ENCODE measurements at regions not wholly inside any gene's neighbourhood (a gene's known extent, or its start where the extent isn't known, plus 50 kb on each side); places are given as distances from the start of the nearest gene placed in this dataset.

- DNase-seq (ENCODE audit: low spot score), result no peak
Observed at GRCh38 chr2:118339386-118339785, 251.1 kb downstream of the INSIG2 start.

- DNase-seq (ENCODE audit: low spot score), result no peak
Observed at GRCh38 chr2:118333664-118334063, 245.4 kb downstream of the INSIG2 start.

GRCh38 chr2:118325321-118325955 is 237.2 kb downstream of the INSIG2 start:
- DNase-seq (ENCODE audit: low spot score), result no peak

- no peak for DNase-seq (ENCODE audit: low spot score)
Observed at GRCh38 chr2:118322406-118322805, 234.1 kb downstream of the INSIG2 start.

GRCh38 chr2:118321432-118322105 is 233.3 kb downstream of the INSIG2 start:
- peak; percentile 23 for DNase-seq (ENCODE audit: low spot score)

- DNase-seq (ENCODE audit: low spot score), result no peak
Observed at GRCh38 chr2:118320658-118321057, 232.4 kb downstream of the INSIG2 start.

GRCh38 chr2:118320196-118320595 is 231.9 kb downstream of the INSIG2 start:
- no peak for DNase-seq (ENCODE audit: low spot score)

- no peak for DNase-seq (ENCODE audit: low spot score)
Observed at GRCh38 chr2:118319271-118319684, 231.0 kb downstream of the INSIG2 start.

GRCh38 chr2:118315606-118316005 is 227.3 kb downstream of the INSIG2 start:
- no peak for DNase-seq (ENCODE audit: low spot score)

GRCh38 chr2:118312969-118313756 is 224.9 kb downstream of the INSIG2 start:
- no peak for DNase-seq (ENCODE audit: low spot score)

GRCh38 chr2:118310681-118311429 is 222.6 kb downstream of the INSIG2 start:
- no peak for DNase-seq (ENCODE audit: low spot score)

- no peak for DNase-seq (ENCODE audit: low spot score)
Observed at GRCh38 chr2:118309946-118310680, 221.8 kb downstream of the INSIG2 start.

- DNase-seq (ENCODE audit: low spot score), result no peak
Observed at GRCh38 chr2:118309257-118309945, 221.1 kb downstream of the INSIG2 start.

GRCh38 chr2:118307864-118308263 is 219.6 kb downstream of the INSIG2 start:
- DNase-seq (ENCODE audit: low spot score), result no peak

GRCh38 chr2:118301248-118301647 is 213.0 kb downstream of the INSIG2 start:
- no peak for DNase-seq (ENCODE audit: low spot score)

GRCh38 chr2:118300832-118301231 is 212.6 kb downstream of the INSIG2 start:
- no peak for DNase-seq (ENCODE audit: low spot score)

- DNase-seq (ENCODE audit: low spot score), result no peak
Observed at GRCh38 chr2:118296663-118297062, 208.4 kb downstream of the INSIG2 start.

- no peak for DNase-seq (ENCODE audit: low spot score)
Observed at GRCh38 chr2:118295592-118296390, 207.5 kb downstream of the INSIG2 start.

GRCh38 chr2:118294063-118294462 is 205.8 kb downstream of the INSIG2 start:
- no peak for DNase-seq (ENCODE audit: low spot score)

- DNase-seq (ENCODE audit: low spot score), result no peak
Observed at GRCh38 chr2:118292991-118293390, 204.7 kb downstream of the INSIG2 start.
